HL-60 (cell line): ENCODE measurements at regions not wholly inside any gene's neighbourhood (a gene's known extent, or its start where the extent isn't known, plus 50 kb on each side); places are given as distances from the start of the nearest gene placed in this dataset.

Source experiments
- CTCF ChIP-seq: IDR thresholded peaks from one replicate; pipeline ENCODE4 v1.5.1; 2011; ENCODE audit warnings: low read length, control low read depth, inconsistent platforms; ENCODE audit not compliant: insufficient read depth
- GABPA ChIP-seq: IDR thresholded peaks from 2 replicates; pipeline ENCODE4 v1.6.1; 2012; ENCODE audit warnings: low read depth
- POLR2AphosphoS5 ChIP-seq: IDR thresholded peaks from 2 replicates; pipeline ENCODE4 v1.6.1; 2012; ENCODE audit warnings: low read depth
- REST ChIP-seq: IDR thresholded peaks from 2 replicates; pipeline ENCODE4 v1.6.1; 2012; ENCODE audit warnings: low read depth; ENCODE audit not compliant: insufficient replicate concordance
- SPI1 ChIP-seq: IDR thresholded peaks from 2 replicates; pipeline ENCODE4 v1.6.1; 2012; ENCODE audit warnings: low read depth, mild to moderate bottlenecking, borderline replicate concordance

GRCh38 chr10:57775250-57775649 is 492.4 kb downstream of the IPMK start:
- TF ChIP-seq CTCF = no peak
- TF ChIP-seq REST = no peak
- TF ChIP-seq GABPA = no peak
- TF ChIP-seq POLR2AphosphoS5 = no peak
- no peak for TF ChIP-seq SPI1
